Transverse colon (tissue), 4 donors: ENCODE measurements at regions not wholly inside any gene's neighbourhood (a gene's known extent, or its start where the extent isn't known, plus 50 kb on each side); places are given as distances from the start of the nearest gene placed in this dataset.

Experiments used
- POLR2A ChIP-seq: fragments of 450-650 bp; IDR thresholded peaks from one replicate; pipeline ENCODE4 v1.6.1; 2016; ENCODE audit warnings: antibody characterized with exemption, mild to moderate bottlenecking, moderate library complexity
- POLR2AphosphoS5 ChIP-seq, 3 donors: sonication (generic); formaldehyde crosslinking; IDR thresholded peaks; one replicate each; pipeline ENCODE4 v1.6.1; 2016; ENCODE audit warnings: antibody characterized with exemption in 3 of 3
- TF ChIP-seq, protein P1 (sequence below), 5 experiments: fragments of 200-600 bp in 3 of 5; fragments of 450-650 bp in 2 of 5; sonication (generic) in 3 of 5; IDR thresholded peaks; 1 replicate in 2 of 5; 2 replicates in 3 of 5; pipeline ENCODE4 v1.5.1; 2016 to 2017; ENCODE audit warnings: antibody characterized with exemption in 5 of 5, inconsistent platforms in 3 of 5, mild to moderate bottlenecking in 2 of 5, moderate library complexity in 1 of 5

DNA sequence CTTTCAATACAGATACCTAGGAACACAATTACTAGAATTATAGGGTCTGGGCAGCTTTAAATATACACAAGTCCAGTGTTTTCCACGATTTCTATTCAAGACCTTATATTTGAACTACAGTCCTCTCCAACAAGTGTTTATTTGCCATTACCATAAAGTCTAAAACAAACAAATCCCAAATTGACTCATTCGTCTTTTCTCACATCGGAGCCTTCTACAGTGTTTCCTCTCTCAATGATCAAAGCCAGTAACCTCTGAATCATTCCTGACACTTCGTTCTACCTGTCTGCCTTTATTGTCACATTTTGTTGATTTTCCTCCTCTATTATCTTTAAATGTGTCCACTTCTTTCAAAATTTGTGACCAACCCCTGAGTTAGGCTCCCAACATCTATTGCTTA lies 1356.5 kb upstream of the SLC10A2 start:
- TF ChIP-seq, protein P1, sequence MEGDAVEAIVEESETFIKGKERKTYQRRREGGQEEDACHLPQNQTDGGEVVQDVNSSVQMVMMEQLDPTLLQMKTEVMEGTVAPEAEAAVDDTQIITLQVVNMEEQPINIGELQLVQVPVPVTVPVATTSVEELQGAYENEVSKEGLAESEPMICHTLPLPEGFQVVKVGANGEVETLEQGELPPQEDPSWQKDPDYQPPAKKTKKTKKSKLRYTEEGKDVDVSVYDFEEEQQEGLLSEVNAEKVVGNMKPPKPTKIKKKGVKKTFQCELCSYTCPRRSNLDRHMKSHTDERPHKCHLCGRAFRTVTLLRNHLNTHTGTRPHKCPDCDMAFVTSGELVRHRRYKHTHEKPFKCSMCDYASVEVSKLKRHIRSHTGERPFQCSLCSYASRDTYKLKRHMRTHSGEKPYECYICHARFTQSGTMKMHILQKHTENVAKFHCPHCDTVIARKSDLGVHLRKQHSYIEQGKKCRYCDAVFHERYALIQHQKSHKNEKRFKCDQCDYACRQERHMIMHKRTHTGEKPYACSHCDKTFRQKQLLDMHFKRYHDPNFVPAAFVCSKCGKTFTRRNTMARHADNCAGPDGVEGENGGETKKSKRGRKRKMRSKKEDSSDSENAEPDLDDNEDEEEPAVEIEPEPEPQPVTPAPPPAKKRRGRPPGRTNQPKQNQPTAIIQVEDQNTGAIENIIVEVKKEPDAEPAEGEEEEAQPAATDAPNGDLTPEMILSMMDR (IDR thresholded peaks at IDR 0.05): no peak
- TF ChIP-seq POLR2AphosphoS5 (IDR thresholded peaks at IDR 0.05): no peak
- no peak for TF ChIP-seq POLR2A
